Panc1 (cell line): ENCODE measurements at regions not wholly inside any gene's neighbourhood (a gene's known extent, or its start where the extent isn't known, plus 50 kb on each side); places are given as distances from the start of the nearest gene placed in this dataset.

Experiments used
- TF ChIP-seq, protein P1 (sequence below): fragments of 450-650 bp; IDR thresholded peaks from 2 replicates; pipeline ENCODE4 v1.5.1; 2017; ENCODE audit warnings: mild to moderate bottlenecking
- TF ChIP-seq, protein P2 (sequence below), 2 experiments: IDR thresholded peaks; 2 replicates each; pipeline ENCODE4 v1.6.1; 2011 to 2012; ENCODE audit warnings: low read depth in 2 of 2, control low read depth in 1 of 2, low read length in 1 of 2, mild to moderate bottlenecking in 1 of 2, moderate library complexity in 1 of 2; ENCODE audit not compliant: insufficient read depth in 1 of 2

DNA sequence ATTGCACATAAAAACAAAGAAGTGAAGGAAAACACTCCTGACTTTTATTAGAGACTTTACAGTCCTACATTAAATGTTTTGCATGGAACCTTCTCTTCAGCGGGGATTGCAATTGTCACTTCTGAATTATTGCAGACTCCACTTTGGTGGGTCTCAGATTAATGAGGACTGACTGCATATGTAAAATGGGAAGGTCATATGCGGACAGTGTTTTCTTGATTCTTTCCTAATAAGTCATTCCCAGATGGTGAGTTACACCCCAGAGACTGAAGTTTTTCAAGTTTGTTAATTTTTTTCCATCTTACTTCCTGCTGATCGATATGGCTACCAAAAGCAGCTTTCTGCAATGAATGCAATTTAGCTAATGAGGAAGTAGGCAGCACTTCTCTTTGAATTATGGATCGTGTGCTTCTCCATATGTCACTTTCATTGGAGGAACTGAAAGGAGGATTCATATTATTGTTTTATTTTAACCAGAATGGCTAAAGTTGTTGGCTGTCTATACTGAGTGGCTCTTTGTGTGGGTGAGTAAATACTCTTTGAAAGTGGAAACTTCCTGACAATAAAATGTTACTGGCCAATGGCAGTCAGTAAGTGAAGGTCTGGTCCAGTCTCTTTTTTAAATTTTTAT lies 119.3 kb upstream of the CLNK start:
- TF ChIP-seq, protein P1, sequence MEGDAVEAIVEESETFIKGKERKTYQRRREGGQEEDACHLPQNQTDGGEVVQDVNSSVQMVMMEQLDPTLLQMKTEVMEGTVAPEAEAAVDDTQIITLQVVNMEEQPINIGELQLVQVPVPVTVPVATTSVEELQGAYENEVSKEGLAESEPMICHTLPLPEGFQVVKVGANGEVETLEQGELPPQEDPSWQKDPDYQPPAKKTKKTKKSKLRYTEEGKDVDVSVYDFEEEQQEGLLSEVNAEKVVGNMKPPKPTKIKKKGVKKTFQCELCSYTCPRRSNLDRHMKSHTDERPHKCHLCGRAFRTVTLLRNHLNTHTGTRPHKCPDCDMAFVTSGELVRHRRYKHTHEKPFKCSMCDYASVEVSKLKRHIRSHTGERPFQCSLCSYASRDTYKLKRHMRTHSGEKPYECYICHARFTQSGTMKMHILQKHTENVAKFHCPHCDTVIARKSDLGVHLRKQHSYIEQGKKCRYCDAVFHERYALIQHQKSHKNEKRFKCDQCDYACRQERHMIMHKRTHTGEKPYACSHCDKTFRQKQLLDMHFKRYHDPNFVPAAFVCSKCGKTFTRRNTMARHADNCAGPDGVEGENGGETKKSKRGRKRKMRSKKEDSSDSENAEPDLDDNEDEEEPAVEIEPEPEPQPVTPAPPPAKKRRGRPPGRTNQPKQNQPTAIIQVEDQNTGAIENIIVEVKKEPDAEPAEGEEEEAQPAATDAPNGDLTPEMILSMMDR = no peak
- TF ChIP-seq, protein P2, sequence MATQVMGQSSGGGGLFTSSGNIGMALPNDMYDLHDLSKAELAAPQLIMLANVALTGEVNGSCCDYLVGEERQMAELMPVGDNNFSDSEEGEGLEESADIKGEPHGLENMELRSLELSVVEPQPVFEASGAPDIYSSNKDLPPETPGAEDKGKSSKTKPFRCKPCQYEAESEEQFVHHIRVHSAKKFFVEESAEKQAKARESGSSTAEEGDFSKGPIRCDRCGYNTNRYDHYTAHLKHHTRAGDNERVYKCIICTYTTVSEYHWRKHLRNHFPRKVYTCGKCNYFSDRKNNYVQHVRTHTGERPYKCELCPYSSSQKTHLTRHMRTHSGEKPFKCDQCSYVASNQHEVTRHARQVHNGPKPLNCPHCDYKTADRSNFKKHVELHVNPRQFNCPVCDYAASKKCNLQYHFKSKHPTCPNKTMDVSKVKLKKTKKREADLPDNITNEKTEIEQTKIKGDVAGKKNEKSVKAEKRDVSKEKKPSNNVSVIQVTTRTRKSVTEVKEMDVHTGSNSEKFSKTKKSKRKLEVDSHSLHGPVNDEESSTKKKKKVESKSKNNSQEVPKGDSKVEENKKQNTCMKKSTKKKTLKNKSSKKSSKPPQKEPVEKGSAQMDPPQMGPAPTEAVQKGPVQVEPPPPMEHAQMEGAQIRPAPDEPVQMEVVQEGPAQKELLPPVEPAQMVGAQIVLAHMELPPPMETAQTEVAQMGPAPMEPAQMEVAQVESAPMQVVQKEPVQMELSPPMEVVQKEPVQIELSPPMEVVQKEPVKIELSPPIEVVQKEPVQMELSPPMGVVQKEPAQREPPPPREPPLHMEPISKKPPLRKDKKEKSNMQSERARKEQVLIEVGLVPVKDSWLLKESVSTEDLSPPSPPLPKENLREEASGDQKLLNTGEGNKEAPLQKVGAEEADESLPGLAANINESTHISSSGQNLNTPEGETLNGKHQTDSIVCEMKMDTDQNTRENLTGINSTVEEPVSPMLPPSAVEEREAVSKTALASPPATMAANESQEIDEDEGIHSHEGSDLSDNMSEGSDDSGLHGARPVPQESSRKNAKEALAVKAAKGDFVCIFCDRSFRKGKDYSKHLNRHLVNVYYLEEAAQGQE (IDR thresholded peaks at IDR 0.05; ENCODE audit: insufficient read depth in 1 of 2, low read depth in 2 of 2, low read length in 1 of 2) = no peak
